DMS 273 (cell line): ENCODE measurements at regions not wholly inside any gene's neighbourhood (a gene's known extent, or its start where the extent isn't known, plus 50 kb on each side); places are given as distances from the start of the nearest gene placed in this dataset.

Experiments used
- DNase-seq: peaks from one replicate; lab custom pipeline; 2025; ENCODE audit not compliant: unreplicated experiment; lab: John Stamatoyannopoulos, UW

- no peak for DNase-seq
These were observed 599.1 kb downstream of the NPHP4 start for GRCh38 chr1:5393146-5393545.

DNA sequence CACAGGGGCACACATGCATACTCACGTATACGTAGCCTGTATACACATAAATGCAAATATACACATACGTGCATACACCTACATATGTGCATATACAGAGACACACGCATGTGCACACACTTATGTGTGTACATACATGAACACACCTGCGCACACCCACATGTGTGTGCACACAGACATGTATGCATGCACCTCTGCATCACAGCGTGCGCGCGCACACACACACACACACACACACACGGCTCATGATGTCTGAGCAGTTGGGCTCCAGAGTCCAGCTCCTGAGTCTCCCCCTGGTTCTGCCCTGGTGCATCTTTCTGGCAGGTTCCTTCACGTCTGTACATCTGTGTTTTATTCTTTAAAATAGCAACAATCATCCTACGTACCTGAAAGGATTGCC is 600.5 kb downstream of the NPHP4 start:
- no peak for DNase-seq

DNA sequence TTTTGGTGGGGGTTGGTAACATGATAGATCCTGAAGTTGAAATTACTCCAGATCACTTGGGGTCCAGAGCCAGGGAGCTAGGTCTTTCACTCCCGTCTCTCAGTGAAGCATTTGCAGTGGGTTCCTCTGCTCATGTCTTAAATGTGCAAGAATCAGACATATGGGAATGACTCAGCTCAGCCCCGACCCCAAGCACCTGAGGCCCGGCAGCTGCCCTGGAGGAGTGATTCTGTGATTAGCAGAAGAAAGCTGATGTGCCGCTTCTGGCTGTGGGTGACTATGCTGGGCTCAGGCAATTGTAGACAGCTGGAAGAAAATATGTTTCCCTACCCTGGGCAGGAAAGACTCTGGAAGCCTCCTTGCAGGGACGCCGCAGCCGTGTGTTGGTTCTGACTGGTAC is 601.7 kb downstream of the NPHP4 start:
- DNase-seq: no peak

DNA sequence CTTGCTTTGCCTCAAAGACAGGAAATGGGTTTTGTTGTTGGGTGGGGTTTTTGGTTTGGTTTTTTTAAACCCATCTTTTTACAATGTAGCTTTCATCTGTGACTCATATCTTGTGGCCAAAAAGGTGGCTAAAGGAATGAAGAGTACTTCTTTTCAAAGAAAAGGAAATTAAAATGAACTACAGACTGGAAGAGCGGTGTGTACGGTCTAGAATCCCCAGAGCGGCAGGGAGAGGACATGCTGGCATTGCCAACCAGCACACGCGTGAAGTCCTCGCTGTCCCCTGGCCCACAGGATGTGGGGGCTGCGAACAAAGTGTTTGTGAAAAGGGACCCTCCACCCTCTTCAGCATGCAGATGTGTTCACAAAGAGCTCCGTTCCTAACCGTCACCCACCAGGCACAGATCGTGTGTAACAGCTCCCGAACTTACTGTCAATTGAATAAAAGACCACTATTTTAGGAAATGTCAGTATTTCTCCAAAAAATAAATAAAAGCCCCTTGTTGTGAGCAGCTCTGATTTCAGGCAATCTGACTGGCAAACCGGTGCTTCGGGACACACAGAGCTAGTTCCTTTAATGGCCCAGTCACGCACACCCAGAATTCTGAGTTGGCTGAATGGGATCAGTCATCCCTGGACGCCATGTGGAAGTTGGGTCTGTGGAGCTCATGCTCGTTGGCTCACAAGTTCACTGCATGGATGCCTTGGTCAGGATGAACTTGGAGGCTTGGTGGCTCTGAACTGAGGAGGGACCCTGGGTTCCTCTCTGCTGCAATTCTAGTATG is 602.9 kb downstream of the NPHP4 start:
- DNase-seq: no peak

GRCh38 chr1:5388622-5389021 is 603.6 kb downstream of the NPHP4 start:
- no peak for DNase-seq

- no peak for DNase-seq
These were observed 605.9 kb downstream of the NPHP4 start for GRCh38 chr1:5386371-5386770.

GRCh38 chr1:5385956-5386355 is 606.3 kb downstream of the NPHP4 start:
- DNase-seq: no peak

- DNase-seq: no peak
These were observed 607.0 kb downstream of the NPHP4 start for GRCh38 chr1:5385096-5385799.

DNA sequence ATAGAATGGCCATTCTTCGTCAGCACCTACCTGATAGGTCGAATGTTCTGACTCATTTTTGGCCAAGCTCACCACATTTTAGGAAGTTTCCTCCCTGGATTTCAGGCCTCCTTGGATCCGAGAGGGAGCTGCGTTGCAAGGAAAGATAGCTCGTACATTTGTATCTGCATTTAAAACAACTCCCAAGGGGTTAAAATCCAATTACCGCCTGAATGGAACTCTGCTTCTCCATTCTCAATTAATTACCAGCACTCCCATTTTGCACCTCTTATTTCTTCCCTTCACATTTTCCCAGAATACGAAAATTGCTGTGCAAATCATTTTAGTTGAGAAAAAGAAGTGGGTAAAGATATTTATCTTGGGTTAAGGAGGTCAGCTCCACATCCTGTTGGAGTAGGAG is 610.7 kb downstream of the NPHP4 start:
- DNase-seq: no peak

DNA sequence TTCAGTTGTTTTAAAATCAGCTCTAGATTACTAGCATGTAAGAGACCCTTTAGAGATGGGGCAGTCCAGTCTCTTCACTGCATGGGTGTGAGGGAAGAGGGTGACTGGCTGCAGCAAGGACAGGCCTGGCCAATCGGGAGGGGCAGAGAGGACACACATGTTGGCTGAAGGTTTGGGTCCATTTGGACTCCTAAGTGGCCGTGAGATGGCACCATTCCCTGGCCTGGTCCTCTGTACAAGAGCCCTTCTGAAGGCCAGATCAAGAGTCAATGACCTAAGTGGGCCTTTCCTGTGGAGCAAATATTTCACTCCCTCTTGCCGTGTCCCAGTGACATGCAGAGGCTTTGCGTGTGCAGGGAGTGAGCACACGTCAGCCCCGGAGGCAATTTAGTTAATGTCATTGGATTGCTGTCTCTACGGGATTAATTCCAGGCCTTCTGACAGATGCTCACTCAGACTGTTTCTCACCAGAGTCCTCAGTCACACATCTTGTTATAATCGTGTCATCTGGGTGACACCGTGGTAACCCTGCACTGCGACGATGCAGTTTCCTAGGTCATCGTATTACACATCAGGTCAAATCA is 613.0 kb downstream of the NPHP4 start:
- DNase-seq: no peak

DNA sequence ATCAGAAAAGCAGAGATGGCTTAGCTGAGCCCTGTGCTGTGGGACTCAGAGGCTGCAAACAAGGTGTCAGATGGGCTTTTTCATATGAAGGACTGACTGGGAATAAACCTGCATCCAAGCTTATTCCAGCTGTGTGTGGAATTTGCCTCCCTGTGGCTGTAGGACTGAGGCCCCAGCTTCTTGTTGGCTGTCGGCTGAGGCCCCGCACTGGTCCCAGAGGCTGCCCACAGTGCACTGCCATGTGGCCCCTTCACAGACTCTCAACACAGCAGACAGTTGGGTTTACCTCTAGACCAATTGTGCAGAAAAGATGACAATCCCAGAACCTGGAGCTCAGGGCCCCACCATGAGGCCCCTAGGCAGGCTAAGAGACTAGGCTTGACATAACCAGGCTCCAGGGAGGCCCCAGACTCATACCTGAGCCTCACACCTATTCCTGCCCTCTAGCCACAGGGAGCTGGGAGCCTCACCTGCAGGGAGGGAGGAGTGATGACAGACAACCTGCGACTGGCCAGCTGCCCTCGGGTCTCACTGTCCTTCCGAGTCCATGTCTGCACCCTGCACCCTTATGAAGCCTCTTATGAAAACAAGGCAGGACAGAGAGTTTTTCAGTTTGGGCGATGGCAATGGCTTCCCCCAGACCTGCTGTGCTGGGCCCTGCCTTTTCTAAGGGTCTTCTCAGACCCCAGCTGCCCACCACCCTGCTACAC is 615.5 kb downstream of the NPHP4 start:
- DNase-seq: no peak

- no peak for DNase-seq
These were observed 616.7 kb downstream of the NPHP4 start for GRCh38 chr1:5375481-5375880.

- DNase-seq: no peak
These were observed 618.0 kb downstream of the NPHP4 start for GRCh38 chr1:5374192-5374591.

GRCh38 chr1:5373281-5373680 is 618.9 kb downstream of the NPHP4 start:
- no peak for DNase-seq

DNA sequence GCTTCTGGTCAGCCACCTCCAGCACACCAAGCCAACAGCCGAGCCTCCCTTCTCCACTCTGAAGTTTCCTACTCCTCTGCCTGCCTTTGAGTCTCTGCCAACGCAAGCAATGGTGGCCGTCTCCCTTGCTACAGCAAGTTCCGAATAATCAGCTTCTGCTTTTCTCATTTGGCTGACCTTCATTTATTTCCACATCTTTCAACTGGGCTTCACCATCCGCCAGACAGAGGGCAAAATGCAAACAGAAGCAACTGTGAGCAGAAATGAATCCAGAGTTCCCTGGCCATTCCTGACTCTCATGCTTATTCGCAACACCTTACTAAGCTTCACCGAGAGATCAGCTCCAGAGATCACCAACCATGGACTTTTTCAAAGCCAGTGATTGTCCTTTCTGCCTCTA is 621.0 kb downstream of the NPHP4 start:
- no peak for DNase-seq

GRCh38 chr1:5370311-5370710 is 621.9 kb downstream of the NPHP4 start:
- DNase-seq: no peak

- no peak for DNase-seq
These were observed 623.0 kb downstream of the NPHP4 start for GRCh38 chr1:5369223-5369622.

GRCh38 chr1:5368201-5368600 is 624.0 kb downstream of the NPHP4 start:
- DNase-seq: no peak

DNA sequence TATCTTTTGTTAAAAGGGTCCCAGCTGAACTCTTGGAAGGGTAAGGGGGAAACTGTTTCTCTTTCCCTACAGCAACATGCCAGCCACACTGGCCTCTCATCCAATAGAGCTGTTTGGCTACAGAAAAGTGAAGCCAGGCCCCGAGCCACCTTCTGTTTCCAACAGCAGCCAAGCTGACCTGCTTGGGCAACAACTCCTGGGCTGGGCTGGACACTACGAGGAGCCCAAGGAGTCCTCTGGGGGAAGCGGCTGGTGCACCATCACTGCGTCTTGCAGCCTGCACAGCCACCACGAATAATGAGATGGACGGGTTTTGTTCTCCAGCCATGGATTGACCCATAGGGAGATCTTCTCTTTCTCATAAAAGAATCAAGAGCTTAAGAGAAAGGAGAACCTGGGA is 624.9 kb downstream of the NPHP4 start:
- no peak for DNase-seq

- DNase-seq: no peak
These were observed 626.5 kb downstream of the NPHP4 start for GRCh38 chr1:5365751-5366150.

- DNase-seq: no peak
These were observed 627.6 kb downstream of the NPHP4 start for GRCh38 chr1:5364591-5364990.

GRCh38 chr1:5354681-5355080 is 637.5 kb downstream of the NPHP4 start:
- DNase-seq: no peak
